HepG2 (cell line): ENCODE measurements at regions not wholly inside any gene's neighbourhood (a gene's known extent, or its start where the extent isn't known, plus 50 kb on each side); places are given as distances from the start of the nearest gene placed in this dataset.

Experiments used
- ATAC-seq: fragments of 200-7000 bp; cut with Tn5 transposase; 3 replicates; pipeline ENCODE4 v1.9.1; 2020; ENCODE audit warnings: mild to moderate bottlenecking, moderate library complexity
- BruUV-seq: library from RNA; stranded (reverse); fragments of 400-500 nt; replicated peaks from 2 replicates; lab custom pipeline; 2021; lab: Mats Ljungman, UMichigan
- CTCF ChIA-PET: fragments of 300-600 bp; formaldehyde crosslinking; extraction: SDS; loops from one replicate; lab custom pipeline; 2021; ENCODE audit warnings: low total read pairs, inconsistent platforms, low intra/inter-chr PET ratio; lab: Yijun Ruan, JAX
- POLR2A ChIA-PET: fragments of 350-600 bp; sonication (Branson Sonifier 250); formaldehyde crosslinking; loops from one replicate; lab custom pipeline; 2020; ENCODE audit warnings: antibody characterized with exemption, inconsistent platforms; lab: Yijun Ruan, JAX
- DNase-seq: peaks from one replicate; pipeline ENCODE4 v3.0.0-alpha.2; 2015; ENCODE audit warnings: low spot score
- FAIRE-seq: peaks from 3 replicates; lab custom pipeline; 2011; peaks lifted over from hg19 to GRCh38; lab: Jason Lieb, UNC
- H2AFZ ChIP-seq: one replicate; pipeline ENCODE4 v1.6.1; 2011; ENCODE audit warnings: low read length, inconsistent platforms
- H3K27ac ChIP-seq: fragments of 300-600 bp; 3 replicates; pipeline ENCODE4 v1.8.0; 2011; ENCODE audit warnings: mixed run types, mild to moderate bottlenecking, mixed read lengths, low read length, inconsistent platforms; ENCODE audit not compliant: insufficient read depth; ENCODE audit errors: extremely low read length
- H3K27me3 ChIP-seq, 2 experiments: fragments of 200-600 bp in 1 of 2; 2 replicates in 1 of 2; 3 replicates in 1 of 2; pipeline versions ENCODE4 v1.6.0 to v1.8.0; 2011; ENCODE audit warnings: low read length in 2 of 2, mild to moderate bottlenecking in 2 of 2, moderate library complexity in 2 of 2, inconsistent platforms in 1 of 2; ENCODE audit not compliant: insufficient read depth in 2 of 2, control insufficient read depth in 1 of 2
- H3K36me3 ChIP-seq, 2 experiments: fragments of 200-600 bp in 1 of 2; replicated peaks in 1 of 2; 2 replicates in 1 of 2; 3 replicates in 1 of 2; pipeline versions ENCODE4 v1.5.1 to v1.8.0; 2011; ENCODE audit warnings: low read length in 2 of 2, inconsistent platforms in 1 of 2; ENCODE audit not compliant: insufficient read depth in 2 of 2, control insufficient read depth in 1 of 2
- H3K4me1 ChIP-seq: 2 replicates; pipeline ENCODE4 v1.5.1; 2012; ENCODE audit warnings: low read length, inconsistent platforms; ENCODE audit not compliant: insufficient read depth
- H3K4me2 ChIP-seq: 2 replicates; pipeline ENCODE4 v1.6.0; 2011; ENCODE audit warnings: low read depth, low read length, inconsistent platforms
- H3K4me3 ChIP-seq, 3 experiments: fragments of 200-600 bp in 1 of 3; sonication (generic), shearing (Covaris generic) in 1 of 3; replicated peaks in 1 of 3; 2 replicates each; pipeline ENCODE4 v1.5.1; 2011 to 2016; ENCODE audit warnings: low read length in 3 of 3, inconsistent platforms in 2 of 3, low read depth in 2 of 3, mild to moderate bottlenecking in 2 of 3, control low read depth in 1 of 3, mixed read lengths in 1 of 3; ENCODE audit not compliant: insufficient read depth in 1 of 3
- H3K79me2 ChIP-seq: one replicate; pipeline ENCODE4 v1.6.1; 2011; ENCODE audit warnings: low read length, inconsistent platforms; ENCODE audit not compliant: insufficient read depth
- H3K9ac ChIP-seq: 2 replicates; pipeline ENCODE4 v1.6.0; 2011; ENCODE audit warnings: mild to moderate bottlenecking, low read depth, low read length, inconsistent platforms; ENCODE audit not compliant: insufficient read depth
- H3K9me3 ChIP-seq: 2 replicates; pipeline ENCODE4 v1.5.1; 2012; ENCODE audit warnings: mild to moderate bottlenecking, low read length
- H4K20me1 ChIP-seq: 2 replicates; pipeline ENCODE4 v1.6.0; 2011; ENCODE audit warnings: inconsistent platforms, mild to moderate bottlenecking, low read length, moderate library complexity; ENCODE audit not compliant: insufficient read depth
- CBFB ChIP-seq: sonication (generic); formaldehyde crosslinking; IDR thresholded peaks from 2 replicates; pipeline ENCODE4 v1.4.0; 2020; ENCODE audit warnings: missing genetic modification reagents
- CCDC6 ChIP-seq: sonication (generic); formaldehyde crosslinking; IDR thresholded peaks from 2 replicates; pipeline ENCODE4 v1.8.1; 2022; ENCODE audit warnings: mild to moderate bottlenecking, missing genetic modification reagents, moderate library complexity
- PHF20 ChIP-seq: sonication (generic); formaldehyde crosslinking; IDR thresholded peaks from 2 replicates; pipeline ENCODE4 v1.5.0; 2020; ENCODE audit warnings: mild to moderate bottlenecking, missing genetic modification reagents
- ZFX ChIP-seq: sonication (generic); formaldehyde crosslinking; IDR thresholded peaks from 2 replicates; pipeline ENCODE4 v1.4.0; 2020; ENCODE audit warnings: mild to moderate bottlenecking, low read depth, missing genetic modification reagents, moderate library complexity
- WGBS: methylation state at CpG from one replicate; pipeline ENCODE4 v1.1.6; 2017; ENCODE audit warnings: low lambda C conversion rate; 5-methylcytosine and 5-hydroxymethylcytosine counted together
- in situ Hi-C: cut with HindIII; loops from 2 replicates; pipeline ENCODE4 v1.10.0; 2017; ENCODE audit warnings: low pct_unique_long_range_greater_than_20kb; ENCODE audit not compliant: extremely low pct_ligation_motif_present
- intact Hi-C: fragments of 100-400 bp; cut with micrococcal nuclease; formaldehyde crosslinking; loops from one replicate; pipeline ENCODE4 v1.10.0; 2022; ENCODE audit not compliant: unreplicated experiment

DNA sequence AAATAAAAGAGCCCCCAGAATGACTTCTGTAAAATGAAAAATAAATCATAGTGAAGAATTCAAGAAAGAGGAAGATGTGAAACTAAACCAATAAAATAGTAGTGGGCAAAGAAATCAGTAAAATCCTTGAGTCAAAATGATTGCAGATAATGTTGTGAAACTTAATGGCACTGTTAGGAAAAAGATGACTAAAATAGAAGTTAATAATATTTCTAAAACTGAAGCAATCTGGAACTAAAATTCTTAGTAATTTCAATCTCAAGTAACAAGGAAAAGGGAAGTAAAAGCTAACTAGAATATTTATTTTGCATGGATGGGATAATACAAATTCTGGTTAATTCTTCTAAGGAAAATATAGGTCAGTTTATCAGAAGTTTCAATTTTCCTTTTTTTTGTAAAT is 84.6 kb downstream of the TMCO5A start:
- H3K9me3 ChIP-seq: no peaks in the 10 kb centered on the region
- no peak for TF ChIP-seq CBFB (CRISPR knock-in tag)
- TF ChIP-seq CCDC6: no peak
- TF ChIP-seq, all 625 proteins: peak for 0
- ATAC-seq (no peak), DNase-seq (no peak), FAIRE-seq (no peak)
- no peaks in the 10 kb centered on the region for H3K79me2 ChIP-seq
- POLR2A ChIA-PET: no interaction called here
- H3K4me3 ChIP-seq: no peak overlapping the region
- H4K20me1 ChIP-seq: no peaks in the 10 kb centered on the region
- BruUV-seq: no TSS peak
- no peaks in the 10 kb centered on the region for H3K4me1 ChIP-seq
- H2AFZ ChIP-seq: no peak overlapping the region
- no peaks in the 10 kb centered on the region for H3K36me3 ChIP-seq
- H3K27ac ChIP-seq: no peak overlapping the region
- intact Hi-C loops (no loop called here), in situ Hi-C loops (loop anchor here (25.0 kb wide), 1 partner anchor 668 kb away; no protein-coding TSS in a partner anchor)
- no peak overlapping the region for H3K9ac ChIP-seq
- CTCF ChIA-PET: no interaction called here
- no peaks in the 10 kb centered on the region; a peak in 1 of 5 replicates for H3K27me3 ChIP-seq
- H3K4me2 ChIP-seq: no peak overlapping the region

GRCh38 chr15:38021259-38021658 is 86.8 kb downstream of the TMCO5A start:
- no peaks in the 10 kb centered on the region for H3K4me1 ChIP-seq
- no peaks in the 10 kb centered on the region for H3K36me3 ChIP-seq
- no peaks in the 10 kb centered on the region; a peak in 1 of 5 replicates for H3K27me3 ChIP-seq
- WGBS: 57% methylated on average over 1 of the region's 1 CpG
- no peak overlapping the region for H3K9ac ChIP-seq
- no TSS peak for BruUV-seq
- no peaks in the 10 kb centered on the region for H3K79me2 ChIP-seq
- ChIA-PET POLR2A (no interaction called here), CTCF (no interaction called here)
- ATAC-seq (no peak), FAIRE-seq (no peak), DNase-seq (no peak)
- H3K4me2 ChIP-seq: no peak overlapping the region
- H3K4me3 ChIP-seq: no peak overlapping the region
- in situ Hi-C loops: loop anchor here (25.0 kb wide), 1 partner anchor 666 kb away; no protein-coding TSS in a partner anchor
- no peak for TF ChIP-seq PHF20 (CRISPR knock-in tag)
- no peak for TF ChIP-seq ZFX
- no peaks in the 10 kb centered on the region for H3K9me3 ChIP-seq
- no peak overlapping the region for H3K27ac ChIP-seq
- no peaks in the 10 kb centered on the region for H4K20me1 ChIP-seq
- H2AFZ ChIP-seq: no peak overlapping the region
- intact Hi-C loops: no loop called here
